Germinal center (tissue), 1 donor: ENCODE measurements at regions not wholly inside any gene's neighbourhood (a gene's known extent, or its start where the extent isn't known, plus 50 kb on each side); places are given as distances from the start of the nearest gene placed in this dataset.

Source experiments
- DNase-seq: peaks from one replicate; pipeline ENCODE4 v3.0.0; 2012; ENCODE audit warnings: mixed read lengths, low spot score

- DNase-seq, result no peak
Observed at GRCh38 chr22:22999523-22999922, 70.8 kb upstream of the GNAZ start.

GRCh38 chr22:23000657-23001347, 69.5 kb upstream of the GNAZ start:
- DNase-seq, result no peak

- no peak for DNase-seq
Observed at GRCh38 chr22:23001463-23001862, 68.9 kb upstream of the GNAZ start.

- no peak for DNase-seq
Observed at GRCh38 chr22:23002612-23003180, 67.6 kb upstream of the GNAZ start.

- no peak for DNase-seq
Observed at GRCh38 chr22:23007823-23008222, 62.5 kb upstream of the GNAZ start.

- DNase-seq, result no peak
Observed at GRCh38 chr22:23008896-23009295, 61.4 kb upstream of the GNAZ start.
